ENCODE measurements at regions not wholly inside any gene's neighbourhood (a gene's known extent, or its start where the extent isn't known, plus 50 kb on each side); places are given as distances from the start of the nearest gene placed in this dataset.

GRCh38 chr3:102087236-102087635 is 237.9 kb downstream of the NFKBIZ start:
- no peak overlapping the region for H2AFZ ChIP-seq (ENCODE audit: low read depth, low read length)
- no peaks in the 10 kb centered on the region for H3K9me3 ChIP-seq (replicated peaks; ENCODE audit: control insufficient read depth, insufficient read depth, low read length)
- FAIRE-seq, result no peak
- TF ChIP-seq FOS (IDR thresholded peaks at IDR 0.05; ENCODE audit: borderline replicate concordance, insufficient read depth, low read length) (no peak), MYC (IDR thresholded peaks at IDR 0.05; ENCODE audit: low read depth, low read length) (no peak), POLR2A (IDR thresholded peaks at IDR 0.05; ENCODE audit: low read depth, low read length) (no peak), CTCF (IDR thresholded peaks at IDR 0.05; ENCODE audit: extremely low read depth in 1 of 2, insufficient read depth in 1 of 2, low read depth in 1 of 2, low read length in 2 of 2) (no peak)
- no peak overlapping the region for H3K4me2 ChIP-seq (ENCODE audit: insufficient read depth, low read length)
- intact Hi-C loops (cut with micrococcal nuclease) (no loop called here), dilution Hi-C loops (cut with MboI; ENCODE audit: extremely low pct_ligation_motif_present, low sequenced_read_pairs) (no loop called here)
- no peak overlapping the region for H3K27ac ChIP-seq (ENCODE audit: insufficient read depth, low read depth, low read length)
- H3K9ac ChIP-seq (replicated peaks; ENCODE audit: extremely low read depth, insufficient read depth, low read length), result no peak overlapping the region
- POLR2A ChIA-PET, result no interaction called here
- no peaks in the 10 kb centered on the region for H3K79me2 ChIP-seq (ENCODE audit: control insufficient read depth, insufficient read depth, low read length)
- no TSS peak for BruUV-seq (replicated peaks)
- no peaks in the 10 kb centered on the region for H4K20me1 ChIP-seq (replicated peaks; ENCODE audit: control insufficient read depth, extremely low read depth, insufficient read depth, low read length)
- CTCF ChIA-PET, result interaction anchor here (1.2 kb wide), 1 partner anchor 138 kb away, joined by 3 read pairs; no protein-coding TSS in a partner anchor
- H3K9me1 ChIP-seq (replicated peaks; ENCODE audit: control insufficient read depth, extremely low read depth, insufficient read depth, low read length), result no peaks in the 10 kb centered on the region
- no peak overlapping the region for H3K4me3 ChIP-seq (replicated peaks in 1 of 3; ENCODE audit: insufficient read depth in 1 of 3, low read depth in 1 of 3, low read length in 3 of 3)
- no peaks in the 10 kb centered on the region for H3K36me3 ChIP-seq (ENCODE audit: control insufficient read depth in 2 of 2, extremely low read depth in 1 of 2, insufficient read depth in 2 of 2, low read length in 2 of 2)
- H3K27me3 ChIP-seq (ENCODE audit: control insufficient read depth in 2 of 2, insufficient read depth in 2 of 2, low read length in 2 of 2), result no peaks in the 10 kb centered on the region
- DNase-seq (ENCODE audit: low read depth, low spot score), result no peak
- H3K4me1 ChIP-seq (ENCODE audit: control insufficient read depth, extremely low read depth, insufficient read depth, low read length), result peaks cover 13% of the 10 kb centered on the region

GRCh38 chr3:102089239-102089638 is 239.9 kb downstream of the NFKBIZ start:
- DNase-seq (ENCODE audit: low read depth, low spot score), result no peak
- intact Hi-C loops (cut with micrococcal nuclease) (no loop called here), dilution Hi-C loops (cut with MboI; ENCODE audit: extremely low pct_ligation_motif_present, low sequenced_read_pairs) (no loop called here)
- Histone ChIP-seq H3K79me2 (ENCODE audit: control insufficient read depth, insufficient read depth, low read length) (no peaks in the 10 kb centered on the region), H3K9ac (replicated peaks; ENCODE audit: extremely low read depth, insufficient read depth, low read length) (no peak overlapping the region), H3K27ac (ENCODE audit: insufficient read depth, low read depth, low read length) (no peak overlapping the region), H4K20me1 (replicated peaks; ENCODE audit: control insufficient read depth, extremely low read depth, insufficient read depth, low read length) (no peaks in the 10 kb centered on the region), H3K36me3 (ENCODE audit: control insufficient read depth in 2 of 2, extremely low read depth in 1 of 2, insufficient read depth in 2 of 2, low read length in 2 of 2) (no peaks in the 10 kb centered on the region), H3K4me2 (ENCODE audit: insufficient read depth, low read length) (no peak overlapping the region), H3K4me3 (replicated peaks in 1 of 3; ENCODE audit: insufficient read depth in 1 of 3, low read depth in 1 of 3, low read length in 3 of 3) (no peak overlapping the region), H3K9me1 (replicated peaks; ENCODE audit: control insufficient read depth, extremely low read depth, insufficient read depth, low read length) (no peaks in the 10 kb centered on the region), H3K27me3 (ENCODE audit: control insufficient read depth in 2 of 2, insufficient read depth in 2 of 2, low read length in 2 of 2) (no peaks in the 10 kb centered on the region), H2AFZ (ENCODE audit: low read depth, low read length) (no peak overlapping the region), H3K9me3 (replicated peaks; ENCODE audit: control insufficient read depth, insufficient read depth, low read length) (no peaks in the 10 kb centered on the region), H3K4me1 (ENCODE audit: control insufficient read depth, extremely low read depth, insufficient read depth, low read length) (peaks cover 22% of the 10 kb centered on the region)
- TF ChIP-seq CTCF (IDR thresholded peaks at IDR 0.05; ENCODE audit: extremely low read depth in 1 of 2, insufficient read depth in 1 of 2, low read depth in 1 of 2, low read length in 2 of 2) (no peak), POLR2AphosphoS5 (IDR thresholded peaks at IDR 0.05; ENCODE audit: insufficient read depth, low read depth, low read length) (no peak)
- POLR2A ChIA-PET, result no interaction called here
- no TSS peak for BruUV-seq (replicated peaks)
- CTCF ChIA-PET, result interaction anchor here (0.7 to 1.6 kb wide), 3 partner anchors 10 to 136 kb away, joined by 3 to 5 read pairs (median 4); no protein-coding TSS in a partner anchor
- FAIRE-seq, result no peak
